Sigmoid colon (tissue), 3 donors: ENCODE measurements at regions not wholly inside any gene's neighbourhood (a gene's known extent, or its start where the extent isn't known, plus 50 kb on each side); places are given as distances from the start of the nearest gene placed in this dataset.

Source experiments
- POLR2A ChIP-seq, 2 donors: fragments of 450-650 bp; IDR thresholded peaks; one replicate each; pipeline ENCODE4 v1.6.1; 2016; ENCODE audit warnings: antibody characterized with exemption in 2 of 2, mild to moderate bottlenecking in 2 of 2, moderate library complexity in 2 of 2
- TF ChIP-seq, protein P1 (sequence below), 4 experiments: fragments of 450-650 bp in 3 of 4; fragments of 200-600 bp in 1 of 4; IDR thresholded peaks; one replicate each; pipeline ENCODE4 v1.5.1; 2016 to 2019; ENCODE audit warnings: antibody characterized with exemption in 4 of 4, mild to moderate bottlenecking in 3 of 4, moderate library complexity in 2 of 4

DNA sequence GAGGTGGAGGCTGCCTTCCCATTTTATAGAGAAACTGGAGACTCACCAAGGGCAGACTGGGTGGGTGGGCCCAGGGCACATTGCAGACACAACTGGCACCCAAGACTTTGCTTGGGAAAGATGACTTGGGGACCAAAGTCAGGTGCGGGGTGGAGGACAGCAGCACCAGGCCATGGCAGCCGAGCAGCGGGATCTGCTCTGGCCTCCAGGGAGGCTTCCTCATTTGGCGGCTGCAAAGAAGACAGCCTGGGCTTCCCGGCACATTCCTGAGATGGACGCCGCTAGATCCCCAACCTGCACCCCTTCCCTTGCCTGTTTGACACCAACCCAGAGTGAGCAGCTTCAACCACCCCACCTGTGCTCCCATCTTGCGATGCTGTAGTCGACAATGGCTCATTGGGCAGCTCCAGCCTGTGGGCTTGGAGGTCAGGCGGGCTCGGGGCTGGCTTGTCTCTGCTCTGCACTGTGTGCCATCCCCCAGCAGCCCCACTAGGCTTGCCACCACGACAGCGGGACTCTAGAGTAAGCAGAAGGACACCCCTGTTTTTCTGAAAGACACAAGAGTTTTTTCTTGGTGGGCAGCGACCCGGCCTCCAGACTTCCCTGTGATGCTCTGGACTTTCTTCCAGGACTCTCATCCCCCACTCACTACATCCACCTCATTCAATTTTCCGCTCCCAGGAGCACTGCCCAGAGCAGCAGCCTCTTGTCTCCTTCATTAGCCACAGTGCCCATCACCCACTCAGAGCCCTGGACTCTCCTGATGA lies 184.9 kb upstream of the CST7 start:
- TF ChIP-seq, protein P1, sequence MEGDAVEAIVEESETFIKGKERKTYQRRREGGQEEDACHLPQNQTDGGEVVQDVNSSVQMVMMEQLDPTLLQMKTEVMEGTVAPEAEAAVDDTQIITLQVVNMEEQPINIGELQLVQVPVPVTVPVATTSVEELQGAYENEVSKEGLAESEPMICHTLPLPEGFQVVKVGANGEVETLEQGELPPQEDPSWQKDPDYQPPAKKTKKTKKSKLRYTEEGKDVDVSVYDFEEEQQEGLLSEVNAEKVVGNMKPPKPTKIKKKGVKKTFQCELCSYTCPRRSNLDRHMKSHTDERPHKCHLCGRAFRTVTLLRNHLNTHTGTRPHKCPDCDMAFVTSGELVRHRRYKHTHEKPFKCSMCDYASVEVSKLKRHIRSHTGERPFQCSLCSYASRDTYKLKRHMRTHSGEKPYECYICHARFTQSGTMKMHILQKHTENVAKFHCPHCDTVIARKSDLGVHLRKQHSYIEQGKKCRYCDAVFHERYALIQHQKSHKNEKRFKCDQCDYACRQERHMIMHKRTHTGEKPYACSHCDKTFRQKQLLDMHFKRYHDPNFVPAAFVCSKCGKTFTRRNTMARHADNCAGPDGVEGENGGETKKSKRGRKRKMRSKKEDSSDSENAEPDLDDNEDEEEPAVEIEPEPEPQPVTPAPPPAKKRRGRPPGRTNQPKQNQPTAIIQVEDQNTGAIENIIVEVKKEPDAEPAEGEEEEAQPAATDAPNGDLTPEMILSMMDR (IDR thresholded peaks at IDR 0.05), result no peak
- no peak for TF ChIP-seq POLR2A (IDR thresholded peaks at IDR 0.05)
